Mesenteric fat pad (tissue), 1 donor: ENCODE measurements at regions not wholly inside any gene's neighbourhood (a gene's known extent, or its start where the extent isn't known, plus 50 kb on each side); places are given as distances from the start of the nearest gene placed in this dataset.

Experiments
- DNase-seq: peaks from one replicate; pipeline ENCODE4 v3.0.0-alpha.2; 2020; ENCODE audit warnings: low spot score
- donor health status: DM: yes; HTN: yes; CAD: no.

GRCh38 chr4:128364565-128364964 lies 77.0 kb upstream of the PGRMC2 start:
- DNase-seq: no peak

- no peak for DNase-seq
Observed at GRCh38 chr4:128363966-128364365, 76.4 kb upstream of the PGRMC2 start.

GRCh38 chr4:128362760-128363159 lies 75.1 kb upstream of the PGRMC2 start:
- no peak for DNase-seq

GRCh38 chr4:128359422-128359821 lies 71.8 kb upstream of the PGRMC2 start:
- no peak for DNase-seq

- no peak for DNase-seq
Observed at GRCh38 chr4:128358913-128359279, 71.3 kb upstream of the PGRMC2 start.

GRCh38 chr4:128358231-128358912 lies 70.8 kb upstream of the PGRMC2 start:
- no peak for DNase-seq

- DNase-seq: no peak
Observed at GRCh38 chr4:128357286-128357685, 69.7 kb upstream of the PGRMC2 start.

GRCh38 chr4:128355305-128355704 lies 67.7 kb upstream of the PGRMC2 start:
- DNase-seq: no peak

GRCh38 chr4:128354205-128354821 lies 66.7 kb upstream of the PGRMC2 start:
- no peak for DNase-seq

- no peak for DNase-seq
Observed at GRCh38 chr4:128353791-128354190, 66.2 kb upstream of the PGRMC2 start.

- no peak for DNase-seq
Observed at GRCh38 chr4:128351502-128351901, 63.9 kb upstream of the PGRMC2 start.

- DNase-seq: no peak
Observed at GRCh38 chr4:128350449-128351045, 62.9 kb upstream of the PGRMC2 start.

GRCh38 chr4:128349921-128350320 lies 62.3 kb upstream of the PGRMC2 start:
- DNase-seq: no peak

GRCh38 chr4:128347930-128348660 lies 60.5 kb upstream of the PGRMC2 start:
- DNase-seq: no peak

GRCh38 chr4:128347175-128347868 lies 59.7 kb upstream of the PGRMC2 start:
- DNase-seq: no peak

- no peak for DNase-seq
Observed at GRCh38 chr4:128346054-128346716, 58.6 kb upstream of the PGRMC2 start.

- no peak for DNase-seq
Observed at GRCh38 chr4:128345650-128346049, 58.0 kb upstream of the PGRMC2 start.

- DNase-seq: no peak
Observed at GRCh38 chr4:128342762-128343161, 55.1 kb upstream of the PGRMC2 start.

- no peak for DNase-seq
Observed at GRCh38 chr4:128341634-128342033, 54.0 kb upstream of the PGRMC2 start.

- DNase-seq: no peak
Observed at GRCh38 chr4:128338634-128339355, 51.2 kb upstream of the PGRMC2 start.
